OCI-LY1 (cell line): ENCODE measurements at regions not wholly inside any gene's neighbourhood (a gene's known extent, or its start where the extent isn't known, plus 50 kb on each side); places are given as distances from the start of the nearest gene placed in this dataset.
"Not testable (repeated sequence)": the region's sequence is repeated elsewhere in the genome, so short reads cannot be mapped to it uniquely, and the experiment has no call there.

Experiments
- H2AFZ ChIP-seq: fragments of 200-600 bp; sonication (generic), shearing (Covaris generic); 2 replicates; pipeline ENCODE4 v1.6.0; 2014; ENCODE audit warnings: antibody characterized with exemption, mild to moderate bottlenecking, low read length
- H3F3A ChIP-seq: fragments of 200-600 bp; sonication (generic), shearing (Covaris generic); 2 replicates; pipeline ENCODE4 v1.6.0; 2014; ENCODE audit warnings: mild to moderate bottlenecking, antibody characterized with exemption, low read length, moderate library complexity; ENCODE audit not compliant: insufficient read depth
- H3K27ac ChIP-seq: fragments of 200-600 bp; sonication (generic); 2 replicates; pipeline ENCODE4 v1.5.1; 2014; ENCODE audit warnings: low read length, mixed run types, mild to moderate bottlenecking, low read depth; ENCODE audit not compliant: poor library complexity, severe bottlenecking
- H3K27me3 ChIP-seq: fragments of 200-600 bp; sonication (generic); 2 replicates; pipeline ENCODE4 v1.6.0; 2014; ENCODE audit warnings: antibody characterized with exemption, mild to moderate bottlenecking, low read length, moderate library complexity; ENCODE audit not compliant: insufficient read depth
- H3K36me3 ChIP-seq: fragments of 200-600 bp; sonication (generic); 2 replicates; pipeline ENCODE4 v1.6.1; 2014; ENCODE audit warnings: mild to moderate bottlenecking, antibody characterized with exemption, low read length, moderate library complexity, mixed read lengths; ENCODE audit not compliant: insufficient read depth
- H3K4me1 ChIP-seq: fragments of 200-600 bp; sonication (generic); 2 replicates; pipeline ENCODE4 v1.5.1; 2014; ENCODE audit warnings: mild to moderate bottlenecking, low read length, moderate library complexity; ENCODE audit not compliant: insufficient read depth, severe bottlenecking
- H3K4me2 ChIP-seq: fragments of 200-600 bp; sonication (generic), shearing (Covaris generic); 2 replicates; pipeline ENCODE4 v1.6.1; 2014; ENCODE audit warnings: low read length
- H3K4me3 ChIP-seq: fragments of 200-600 bp; sonication (generic); 2 replicates; pipeline ENCODE4 v1.5.1; 2014; ENCODE audit warnings: low read length, low read depth, mild to moderate bottlenecking, mixed read lengths; ENCODE audit not compliant: poor library complexity, severe bottlenecking
- H3K79me2 ChIP-seq: fragments of 200-600 bp; shearing (Covaris generic); 2 replicates; pipeline ENCODE4 v1.6.1; 2016; ENCODE audit warnings: mixed run types, low read length, mixed read lengths; ENCODE audit not compliant: insufficient read depth
- H3K9ac ChIP-seq: fragments of 200-600 bp; sonication (generic), shearing (Covaris generic); 2 replicates; pipeline ENCODE4 v1.6.1; 2014; ENCODE audit warnings: mild to moderate bottlenecking, low read length, mixed read lengths
- H3K9me2 ChIP-seq: fragments of 200-600 bp; sonication (generic), shearing (Covaris generic); 2 replicates; pipeline ENCODE4 v1.6.1; 2014; ENCODE audit warnings: low read depth, mild to moderate bottlenecking, low read length, mixed read lengths
- H3K9me3 ChIP-seq: fragments of 200-600 bp; shearing (Covaris generic); 2 replicates; pipeline ENCODE4 v1.6.1; 2014; ENCODE audit warnings: low read length, mixed read lengths
- H4K20me1 ChIP-seq: fragments of 200-600 bp; sonication (generic), shearing (Covaris generic); 2 replicates; pipeline ENCODE4 v1.6.0; 2016; ENCODE audit warnings: mild to moderate bottlenecking, low read length; ENCODE audit not compliant: insufficient read depth
- CTCF ChIP-seq: fragments of 200-600 bp; sonication (generic), shearing (Covaris generic); IDR thresholded peaks from 2 replicates; pipeline ENCODE4 v1.5.1; 2017; ENCODE audit warnings: mild to moderate bottlenecking, antibody characterized with exemption, low read length, moderate library complexity, mixed read lengths
- EZH2 ChIP-seq: fragments of 200-600 bp; sonication (generic), shearing (Covaris generic); IDR thresholded peaks from 2 replicates; pipeline ENCODE4 v1.8.0; 2017; ENCODE audit warnings: borderline replicate concordance, mixed run types, mild to moderate bottlenecking, antibody characterized with exemption, low read length, moderate library complexity, mixed read lengths

GRCh38 chr15:62419192-62419591, 254.1 kb upstream of the C2CD4B start:
- H3K4me1 ChIP-seq: no peaks in the 10 kb centered on the region
- H3K9ac ChIP-seq: no peak overlapping the region
- no peak overlapping the region for H3K4me2 ChIP-seq
- H4K20me1 ChIP-seq: no peaks in the 10 kb centered on the region
- H3K9me3 ChIP-seq: no peaks in the 10 kb centered on the region
- TF ChIP-seq EZH2 (no peak), CTCF (no peak)
- no peak overlapping the region for H3K27ac ChIP-seq
- no peaks in the 10 kb centered on the region for H3F3A ChIP-seq
- H2AFZ ChIP-seq: no peak overlapping the region
- H3K36me3 ChIP-seq: no peaks in the 10 kb centered on the region
- H3K4me3 ChIP-seq: no peak overlapping the region
- H3K27me3 ChIP-seq: no peaks in the 10 kb centered on the region; the same call in 1 of the 2 replicates
- no peaks in the 10 kb centered on the region for H3K9me2 ChIP-seq
- H3K79me2 ChIP-seq: no peaks in the 10 kb centered on the region

GRCh38 chr15:62420371-62420770, 255.3 kb upstream of the C2CD4B start:
- not testable (repeated sequence) for H3K9me3 ChIP-seq, H3K36me3 ChIP-seq, H3F3A ChIP-seq, H3K4me2 ChIP-seq, H3K4me1 ChIP-seq, H3K4me3 ChIP-seq, H3K9ac ChIP-seq, H3K27me3 ChIP-seq, H3K27ac ChIP-seq, H4K20me1 ChIP-seq, H3K79me2 ChIP-seq, H2AFZ ChIP-seq, H3K9me2 ChIP-seq

DNA sequence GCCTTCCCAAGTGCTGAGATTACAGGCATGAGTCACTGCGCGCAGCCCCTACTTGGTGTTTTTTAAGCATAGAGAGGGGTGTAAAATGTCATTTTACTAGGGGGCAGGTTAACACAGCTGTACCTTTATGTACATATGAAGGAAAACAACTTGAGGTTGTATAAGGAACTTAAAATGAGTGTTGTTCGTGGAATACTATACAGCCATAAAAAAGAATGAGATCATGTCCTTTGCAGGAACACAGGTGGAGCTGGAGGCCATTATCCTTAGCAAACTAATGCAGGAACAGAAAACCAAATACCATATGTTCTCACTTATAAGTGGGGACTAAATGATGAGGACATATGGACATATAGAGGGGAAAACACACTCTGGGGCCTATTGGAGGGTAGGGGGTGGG, 256.2 kb upstream of the C2CD4B start:
- Histone ChIP-seq H3K4me3 (no peak overlapping the region), H3K9me2 (no peaks in the 10 kb centered on the region), H3K36me3 (no peaks in the 10 kb centered on the region), H3K9ac (no peak overlapping the region), H3K79me2 (no peaks in the 10 kb centered on the region), H3K27ac (no peak overlapping the region), H3F3A (no peaks in the 10 kb centered on the region), H3K9me3 (no peaks in the 10 kb centered on the region), H3K27me3 (no peaks in the 10 kb centered on the region; the same call in 1 of the 2 replicates), H3K4me2 (no peak overlapping the region), H2AFZ (no peak overlapping the region), H4K20me1 (no peaks in the 10 kb centered on the region), H3K4me1 (no peaks in the 10 kb centered on the region)
- TF ChIP-seq EZH2: no peak
- no peak for TF ChIP-seq CTCF

- Histone ChIP-seq H3K4me1 (no peaks in the 10 kb centered on the region), H3K9ac (no peak overlapping the region), H3K36me3 (no peaks in the 10 kb centered on the region), H3K27me3 (no peaks in the 10 kb centered on the region), H3K4me2 (no peak overlapping the region), H2AFZ (no peak overlapping the region), H3K79me2 (no peaks in the 10 kb centered on the region), H3K9me2 (no peaks in the 10 kb centered on the region), H3K4me3 (no peak overlapping the region), H4K20me1 (no peaks in the 10 kb centered on the region), H3K27ac (no peak overlapping the region), H3F3A (no peaks in the 10 kb centered on the region), H3K9me3 (no peaks in the 10 kb centered on the region)
- no peak for TF ChIP-seq CTCF
- TF ChIP-seq EZH2: no peak
These were observed 261.4 kb upstream of the C2CD4B start for GRCh38 chr15:62426387-62426956.
